Effector CD8-positive, alpha-beta T cell (primary cell): ENCODE measurements at regions not wholly inside any gene's neighbourhood (a gene's known extent, or its start where the extent isn't known, plus 50 kb on each side); places are given as distances from the start of the nearest gene placed in this dataset.
"Not testable (repeated sequence)": the region's sequence is repeated elsewhere in the genome, so short reads cannot be mapped to it uniquely, and the experiment has no call there.

Experiments
- DNase-seq: peaks from one replicate; lab custom pipeline; 2025; lab: John Stamatoyannopoulos, UW

DNA sequence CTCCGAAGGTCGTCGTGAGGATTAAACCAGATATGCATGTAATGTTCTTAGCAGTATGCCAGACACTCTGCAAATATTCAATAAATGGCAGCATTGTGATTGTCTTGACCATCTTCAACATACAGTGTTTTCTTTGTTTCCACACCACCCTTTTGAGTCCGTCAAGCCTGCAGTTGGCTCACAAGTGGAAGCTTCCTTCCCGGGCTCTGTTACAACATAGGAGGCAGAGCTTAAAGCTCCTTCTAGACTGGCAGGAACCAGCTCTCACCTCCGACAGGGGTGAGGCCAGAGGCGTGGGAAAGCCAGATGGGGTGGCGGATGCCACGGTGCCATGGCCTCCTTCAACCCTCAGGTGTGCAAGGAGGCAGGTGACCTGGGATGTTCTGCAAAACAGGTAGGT is 138.3 kb downstream of the FOXL1 start:
- no peak for DNase-seq

DNA sequence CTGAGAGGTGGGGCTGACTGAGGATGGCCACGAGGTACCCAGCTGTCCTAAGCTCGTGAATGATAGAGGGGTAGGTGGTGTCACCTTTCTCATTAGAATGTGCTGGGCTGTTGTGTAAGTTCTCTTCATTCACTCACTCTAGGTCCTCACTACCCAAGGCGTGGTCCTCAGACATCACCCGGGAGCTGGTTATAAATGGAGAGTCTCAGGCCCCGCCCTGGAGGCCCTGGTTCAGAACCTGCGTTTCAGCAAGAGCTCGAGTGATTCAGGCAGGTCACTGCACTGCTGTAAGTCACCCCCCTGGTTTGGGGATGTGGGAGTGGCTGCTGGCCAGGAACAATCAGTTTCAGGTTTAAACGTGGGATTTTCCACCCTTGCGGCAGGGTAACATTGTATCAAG is 139.8 kb downstream of the FOXL1 start:
- no peak for DNase-seq

DNA sequence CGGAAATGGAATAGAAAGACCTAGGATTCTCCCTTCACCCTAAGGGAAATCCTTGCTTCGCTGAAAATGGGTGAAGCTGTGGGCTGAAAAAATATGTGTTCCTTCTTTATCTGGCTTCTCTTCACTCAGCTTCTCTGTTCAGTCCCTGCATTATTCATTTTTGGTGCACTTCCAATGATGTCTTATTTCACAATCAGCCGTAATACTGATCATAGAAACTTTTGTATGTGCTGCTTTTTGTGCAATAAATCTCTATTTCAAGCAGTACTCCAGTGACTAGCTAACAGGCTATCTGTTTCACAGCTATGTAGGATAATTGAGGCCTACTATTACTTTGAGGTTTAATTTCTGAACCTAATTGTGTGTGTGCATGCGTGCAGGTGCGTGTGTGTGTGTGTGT is 144.6 kb downstream of the FOXL1 start:
- DNase-seq: no peak

DNA sequence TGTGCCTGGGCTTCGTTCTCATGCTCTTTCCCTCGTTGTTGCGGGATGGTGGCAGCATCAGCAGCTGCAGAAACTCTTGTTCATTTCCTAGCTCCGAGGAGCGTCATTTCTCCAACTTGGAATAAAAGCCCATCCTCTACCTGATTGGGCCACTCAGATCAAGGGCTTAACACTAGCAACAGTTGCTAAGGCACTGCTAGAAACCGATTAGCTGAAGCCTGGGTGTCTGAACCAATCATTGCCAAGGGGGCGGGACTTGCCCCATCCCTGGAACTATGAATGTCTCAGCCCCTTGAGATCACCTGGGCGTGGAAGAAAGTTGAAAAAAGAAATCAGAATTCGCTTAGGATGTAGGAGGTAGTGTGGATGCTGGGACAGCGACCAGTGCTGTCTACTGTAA is 145.3 kb downstream of the FOXL1 start:
- no peak for DNase-seq

DNA sequence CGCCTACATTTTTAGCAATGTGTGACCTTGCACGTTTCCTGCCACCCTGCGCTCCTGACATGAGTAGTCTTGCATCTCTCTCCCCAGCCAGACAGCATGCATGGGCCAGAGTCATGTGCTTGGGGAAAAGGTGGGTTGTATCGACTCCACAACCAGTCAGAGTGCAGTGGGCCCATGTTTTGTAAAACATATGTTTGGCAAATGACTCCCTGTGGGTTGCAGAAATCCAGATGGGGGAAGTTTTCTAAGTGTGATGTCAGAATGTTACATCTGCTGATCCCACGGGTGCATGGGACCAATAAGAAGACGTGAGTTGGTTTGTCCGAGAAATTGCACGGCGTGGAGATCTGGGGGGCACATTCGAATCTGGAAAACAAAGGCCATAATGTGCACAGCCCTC is 147.1 kb downstream of the FOXL1 start:
- no peak for DNase-seq

DNA sequence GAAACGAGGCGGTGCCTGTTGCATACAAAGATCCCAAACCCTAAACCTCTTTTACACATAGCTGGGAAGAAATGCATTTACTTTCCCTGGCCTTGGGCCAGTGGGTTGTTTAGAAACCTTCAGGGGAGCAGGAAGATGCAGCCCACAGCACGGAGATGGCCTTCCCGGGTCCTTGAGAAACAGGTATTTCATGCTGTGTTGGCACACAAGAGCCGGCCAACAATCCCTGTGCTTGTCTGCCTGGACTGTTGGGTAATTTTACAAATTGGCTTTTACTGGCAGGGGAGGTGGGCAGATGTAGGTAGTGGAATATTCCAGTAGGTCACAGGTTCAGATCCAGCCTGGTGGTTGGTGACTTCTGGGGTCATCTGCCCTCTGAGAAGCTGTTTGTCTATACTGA is 148.0 kb downstream of the FOXL1 start:
- DNase-seq: no peak

DNA sequence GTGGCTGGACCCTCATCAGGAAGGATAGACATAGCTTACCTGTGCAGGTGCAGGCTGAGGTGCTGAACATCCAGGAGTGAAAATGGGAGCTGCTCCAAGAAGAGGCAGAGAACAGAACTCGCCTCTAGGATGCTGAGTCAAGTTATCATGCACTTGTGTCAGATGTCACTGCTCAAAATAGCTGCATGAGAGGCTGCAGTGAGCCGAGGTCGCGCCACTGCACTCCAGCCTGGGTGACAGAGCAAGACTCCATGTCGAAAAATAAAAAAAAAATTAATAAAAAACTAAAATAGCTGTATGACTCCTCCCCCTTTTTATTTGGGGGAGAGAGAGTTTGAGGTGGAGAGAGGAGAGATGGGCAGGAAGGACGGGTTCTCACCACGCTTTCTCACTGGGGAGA is 148.8 kb downstream of the FOXL1 start:
- no peak for DNase-seq

DNA sequence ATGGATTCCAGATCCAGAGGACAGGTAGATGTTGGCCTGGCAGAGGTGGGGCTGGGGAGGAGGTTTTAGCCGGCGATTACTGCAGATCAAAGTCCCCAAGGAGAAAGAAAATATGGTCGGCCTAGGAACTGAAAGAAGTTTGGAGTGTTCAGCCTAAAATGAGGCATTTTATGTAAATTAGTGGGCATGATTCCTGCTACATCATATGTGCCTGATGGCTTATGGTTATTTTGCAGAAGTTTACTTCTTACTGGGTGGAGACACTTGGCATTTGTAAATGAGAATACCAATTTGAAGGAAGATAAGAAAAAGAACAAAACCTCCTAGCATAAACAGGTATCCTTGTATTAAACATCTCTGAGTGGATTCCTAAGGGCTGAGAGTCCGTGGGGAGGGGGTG is 149.3 kb downstream of the FOXL1 start:
- DNase-seq: no peak

DNA sequence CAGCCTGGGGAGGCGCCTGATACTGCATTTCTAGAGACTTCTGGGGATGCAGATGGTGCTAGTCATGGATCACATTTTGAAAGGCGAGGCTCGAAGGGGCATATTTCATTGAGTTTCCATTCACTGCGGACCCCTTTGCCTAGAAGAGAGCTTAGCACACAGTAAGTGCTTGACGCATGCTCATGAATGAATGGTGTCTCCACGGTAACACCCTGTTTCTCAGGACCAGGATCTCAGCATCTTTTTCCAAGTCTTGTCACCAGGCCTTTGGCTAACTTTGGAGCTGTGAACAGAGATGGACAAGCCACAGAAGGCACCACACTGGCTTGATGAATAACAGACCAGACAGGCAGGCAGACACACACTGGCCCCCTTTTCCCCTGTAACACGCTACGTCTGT is 151.3 kb downstream of the FOXL1 start:
- DNase-seq: no peak

DNA sequence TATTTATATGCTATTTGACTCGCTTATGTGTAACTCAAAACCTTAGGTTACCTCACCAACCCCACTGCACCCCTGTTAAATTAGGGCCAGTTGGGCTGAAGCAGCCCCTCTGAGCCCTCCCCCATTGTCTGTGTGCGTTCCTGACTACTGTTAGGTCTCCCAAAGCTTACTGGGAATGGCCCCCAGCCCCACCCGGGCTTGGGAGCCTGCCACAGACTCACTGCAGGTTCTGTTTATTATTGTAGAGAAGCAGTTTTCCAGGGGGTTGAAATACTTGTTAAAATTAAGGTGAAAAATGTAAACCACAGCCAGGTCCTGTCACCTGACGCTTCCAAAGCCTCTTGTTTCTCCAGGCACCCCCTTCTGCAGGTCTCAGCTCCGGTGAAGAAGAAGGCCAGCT is 151.7 kb downstream of the FOXL1 start:
- no peak for DNase-seq

DNA sequence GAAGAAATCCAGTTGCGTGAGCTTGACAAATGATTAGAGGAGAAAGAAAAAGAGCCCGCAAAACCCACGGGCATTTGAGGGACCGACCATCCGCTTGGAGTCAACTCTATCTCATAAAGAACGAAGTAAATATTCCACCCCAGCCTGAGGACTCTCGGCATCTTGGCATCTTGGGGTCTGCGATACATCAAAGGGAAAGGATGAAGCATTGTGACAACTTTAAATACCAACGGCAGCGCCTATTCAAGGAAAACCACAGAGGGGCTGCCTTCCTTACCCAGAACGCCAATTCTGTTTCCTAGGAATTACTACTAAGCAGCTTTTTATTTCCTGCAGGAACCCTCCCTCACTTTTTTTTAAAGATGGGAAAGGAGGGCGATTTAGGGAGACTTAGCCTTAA is 152.2 kb downstream of the FOXL1 start:
- no peak for DNase-seq

DNA sequence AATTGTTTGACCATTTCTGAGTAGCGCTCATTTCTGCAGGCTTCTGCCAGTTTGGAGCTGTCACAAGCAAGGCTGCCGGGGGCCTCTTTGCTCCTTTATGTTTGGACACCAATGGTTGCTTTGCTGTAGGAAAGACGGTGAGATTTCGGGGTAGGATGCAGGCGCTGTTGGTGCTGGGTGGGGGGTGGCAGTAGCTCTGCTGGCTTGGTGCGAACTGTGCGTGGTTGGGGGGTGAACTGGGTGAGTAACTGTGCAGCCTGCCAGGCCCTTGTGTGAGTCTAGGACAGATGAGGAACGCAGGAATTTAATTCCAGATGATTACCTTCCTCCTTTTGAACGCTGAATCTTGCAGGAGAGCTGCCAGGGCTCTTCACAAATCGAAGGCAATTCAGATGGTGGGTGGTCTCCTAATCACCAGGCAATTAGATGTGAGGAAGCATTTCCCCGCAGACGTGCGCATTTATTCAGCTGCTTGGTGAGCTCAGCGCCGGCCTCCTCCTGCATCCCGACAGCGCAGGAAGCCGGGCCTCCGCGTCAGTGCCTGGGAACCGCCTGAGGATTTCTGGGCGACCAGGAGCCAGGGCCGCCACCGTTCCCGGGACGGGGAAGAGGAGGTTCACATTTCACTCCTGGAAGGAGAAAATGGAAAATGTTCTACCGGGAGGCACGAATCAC is 154.4 kb downstream of the FOXL1 start:
- no peak for DNase-seq

DNA sequence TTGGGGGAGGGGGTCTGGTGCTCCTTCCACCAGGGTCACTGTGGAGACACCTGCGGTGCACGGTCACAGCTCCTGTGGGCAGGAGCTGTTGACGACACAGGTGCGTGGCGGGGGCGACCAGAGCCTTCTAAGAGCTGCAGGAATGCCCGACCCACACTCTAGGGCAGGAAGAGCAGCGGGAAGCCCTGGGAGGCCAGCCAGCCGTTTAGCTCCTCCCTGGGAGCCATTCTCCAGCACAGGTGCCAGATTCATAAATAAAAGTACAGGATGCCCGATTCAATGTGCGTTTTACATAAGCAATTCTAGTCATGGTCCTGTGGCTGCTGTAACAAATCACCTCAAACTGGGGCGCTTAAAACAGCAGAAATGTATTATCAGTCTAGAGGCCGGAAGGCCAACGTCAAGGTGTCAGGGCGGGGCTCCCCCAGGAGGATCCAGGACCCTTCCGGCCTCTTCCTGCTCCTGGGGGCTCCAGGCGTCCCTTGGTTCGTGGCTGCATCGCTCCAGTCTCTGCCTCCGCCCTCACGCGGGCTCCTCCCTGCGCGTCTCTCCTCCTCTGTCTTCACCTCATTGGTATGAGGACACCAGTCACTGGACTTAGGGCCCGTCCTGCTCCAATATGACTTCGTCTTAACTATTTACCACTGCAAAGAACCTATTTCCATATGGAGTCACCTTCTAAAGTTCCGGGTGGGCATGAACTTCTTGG is 155.4 kb downstream of the FOXL1 start:
- DNase-seq: no peak

DNA sequence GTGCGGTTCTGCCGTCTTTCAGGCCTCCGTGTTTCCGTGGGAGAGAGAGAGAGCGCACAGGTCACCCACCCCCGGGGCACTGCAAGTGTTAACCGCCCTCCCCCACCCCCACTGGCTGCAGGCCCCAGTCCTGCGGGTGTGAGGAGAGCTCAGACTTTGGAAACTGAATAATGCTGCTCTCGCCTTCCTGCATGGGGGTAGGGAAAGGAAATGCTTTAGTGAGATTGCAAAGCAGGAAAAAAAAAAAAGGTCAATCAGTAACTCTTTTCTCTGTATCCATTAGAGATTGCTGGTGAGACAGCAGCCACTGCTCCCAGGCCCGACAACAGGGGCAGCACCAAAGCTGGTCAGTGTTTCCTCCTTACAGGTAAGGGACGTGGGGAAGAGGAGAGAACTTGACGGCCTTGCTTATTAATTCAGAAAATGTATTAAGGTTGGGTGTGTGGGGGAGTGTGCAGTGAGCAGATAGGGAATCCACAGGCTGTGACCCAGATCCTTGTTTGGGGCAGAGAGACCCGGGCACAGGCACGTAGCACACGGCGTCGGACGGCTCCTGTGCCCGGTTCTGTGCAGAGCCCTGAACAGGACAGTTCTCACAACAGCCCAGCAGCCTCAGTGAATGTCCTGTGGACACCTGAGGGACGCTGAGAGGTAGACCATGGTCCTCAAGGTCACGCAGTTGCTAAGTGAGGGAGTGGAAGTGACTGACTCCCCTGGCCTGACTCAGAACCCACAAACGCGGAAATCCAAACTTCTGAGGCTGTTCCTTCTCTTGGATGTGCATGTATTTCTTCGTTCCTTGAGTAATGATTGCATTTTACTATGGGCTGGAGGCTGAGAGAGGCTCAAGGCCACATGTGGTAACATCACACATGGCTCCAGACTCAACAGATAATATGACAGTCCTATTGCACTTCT is 156.5 kb downstream of the FOXL1 start:
- no peak for DNase-seq

DNA sequence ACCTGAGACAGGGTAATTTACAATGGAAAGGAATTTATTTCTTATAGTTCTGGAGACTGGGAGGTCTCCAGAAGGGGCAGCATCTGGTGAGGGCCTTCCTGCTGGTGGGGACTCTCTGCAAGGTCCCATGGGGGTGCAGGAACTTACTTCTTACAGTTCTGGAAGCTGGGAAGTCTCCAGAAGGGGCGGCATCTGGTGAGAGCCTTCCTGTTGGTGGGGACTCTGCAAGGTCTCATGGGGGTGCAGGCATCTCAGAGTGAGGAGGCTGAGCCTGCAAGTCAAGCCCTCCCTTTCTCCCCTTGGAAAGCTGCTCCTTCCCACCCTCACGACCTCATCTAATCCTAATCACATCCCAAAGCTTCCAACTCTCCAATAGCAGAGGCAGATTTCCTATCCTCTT is 157.4 kb downstream of the FOXL1 start:
- no peak for DNase-seq

DNA sequence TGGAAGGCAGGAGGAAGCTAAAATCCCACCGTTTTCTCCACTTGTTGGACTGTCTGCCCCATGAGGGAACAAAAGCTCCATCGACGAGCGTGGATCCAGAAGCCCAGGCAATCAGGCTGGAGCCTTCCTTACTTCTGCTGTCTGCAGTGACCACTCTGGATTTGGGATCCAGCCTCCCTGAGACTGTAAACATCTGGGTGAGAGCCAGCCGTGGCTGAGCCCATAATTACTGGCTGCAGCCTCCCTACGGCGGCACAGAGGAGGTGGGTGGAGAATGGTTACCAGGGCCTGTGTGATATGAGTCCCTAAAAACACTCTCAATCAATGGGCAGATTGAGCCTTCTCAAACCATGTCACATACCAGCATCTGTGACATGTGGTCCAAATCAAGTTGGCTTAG is 158.2 kb downstream of the FOXL1 start:
- DNase-seq: no peak

DNA sequence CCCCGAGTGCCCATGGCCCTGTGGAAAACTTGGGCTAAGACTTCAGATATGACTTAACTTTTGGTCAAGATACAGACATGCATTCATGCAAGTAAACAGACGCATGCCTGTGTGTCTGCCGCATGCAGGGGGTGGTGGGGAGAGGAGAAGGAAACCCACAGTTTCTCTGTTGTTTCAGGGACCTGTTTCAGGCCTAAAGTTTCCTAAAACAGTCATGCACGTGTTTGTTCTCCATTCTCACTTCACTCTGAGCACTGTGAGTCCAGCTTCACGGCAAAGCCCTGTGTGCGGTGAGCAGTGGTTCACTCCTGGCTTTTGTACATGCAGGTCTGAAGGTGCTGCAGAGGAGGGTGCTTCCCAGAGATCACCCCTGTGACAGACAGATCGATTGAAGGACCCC is 158.7 kb downstream of the FOXL1 start:
- DNase-seq: no peak

DNA sequence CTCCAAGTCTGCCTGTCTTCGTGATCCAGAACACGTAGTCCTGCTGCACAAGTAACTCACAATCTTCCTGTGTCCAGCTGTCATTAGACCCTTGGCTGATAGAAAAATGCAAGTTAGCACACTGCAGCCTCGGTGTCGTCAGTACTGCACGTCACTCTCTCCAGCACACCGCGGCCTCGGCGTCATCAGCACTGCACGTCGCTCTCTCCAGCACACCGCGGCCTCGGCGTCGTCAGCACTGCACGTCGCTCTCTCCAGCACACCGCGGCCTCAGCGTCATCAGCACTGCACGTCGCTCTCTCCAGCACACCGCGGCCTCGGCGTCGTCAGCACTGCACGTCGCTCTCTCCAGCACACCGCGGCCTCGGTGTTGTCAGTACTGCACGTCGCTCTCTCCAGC is 160.0 kb downstream of the FOXL1 start:
- DNase-seq: not testable (repeated sequence)

DNA sequence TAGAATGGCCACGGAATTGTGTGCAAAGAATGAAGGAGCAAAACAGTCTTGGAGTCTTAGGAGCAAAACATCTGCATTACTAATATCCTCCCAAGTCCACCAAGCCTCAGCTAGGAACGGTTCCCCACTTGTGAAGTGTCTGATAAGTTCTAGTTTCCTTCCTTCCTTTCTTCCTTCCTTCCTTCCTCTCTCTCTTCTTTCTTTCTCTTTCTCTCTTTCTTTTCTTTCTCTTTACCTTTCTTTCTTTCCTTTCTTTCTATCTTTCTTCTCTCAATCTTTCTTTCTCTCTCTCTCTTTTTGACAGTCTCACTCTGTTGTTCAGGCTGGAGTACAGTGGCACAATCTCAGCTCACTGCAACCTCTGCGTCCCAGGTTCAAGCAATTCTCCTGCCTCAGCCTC is 160.8 kb downstream of the FOXL1 start:
- no peak for DNase-seq

DNA sequence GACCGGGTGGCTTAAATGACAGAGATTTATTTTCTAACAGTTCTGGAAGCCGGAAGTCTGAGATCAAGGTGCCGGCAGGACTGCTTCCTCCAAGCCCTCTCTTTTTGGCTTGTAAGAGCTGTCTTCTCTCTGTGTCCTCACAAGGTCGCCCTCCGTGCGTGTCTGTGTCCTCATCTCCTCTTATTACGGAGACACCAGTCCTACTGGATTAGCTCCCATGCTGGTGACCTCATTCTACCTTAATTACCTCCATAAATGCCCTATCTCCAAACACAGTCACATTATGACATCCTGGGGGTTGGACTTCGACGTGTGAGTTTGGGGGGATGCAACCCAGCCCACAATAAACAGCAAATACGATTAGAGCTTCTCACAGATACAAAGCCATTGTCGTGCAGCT is 161.5 kb downstream of the FOXL1 start:
- DNase-seq: no peak

DNA sequence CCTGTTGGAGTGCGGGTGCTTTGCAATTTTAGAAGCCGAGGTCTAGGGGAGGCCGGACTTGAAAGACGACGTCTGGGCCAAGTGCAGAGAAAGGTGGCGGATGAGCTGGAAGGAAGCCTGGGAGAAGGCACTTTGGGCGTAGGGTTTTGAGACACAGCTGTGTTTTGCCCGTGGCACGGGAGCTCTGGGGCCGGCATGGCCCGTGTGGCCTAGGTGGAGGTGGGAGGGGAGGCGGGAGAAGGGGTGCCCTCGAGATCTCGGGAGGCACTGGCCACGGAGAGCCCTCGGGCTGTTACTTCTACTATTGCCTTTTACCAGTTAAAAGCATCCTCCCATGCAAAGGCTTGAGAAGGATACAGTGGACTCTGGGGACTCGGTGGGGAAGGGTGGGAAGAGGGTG is 161.9 kb downstream of the FOXL1 start:
- DNase-seq: no peak

DNA sequence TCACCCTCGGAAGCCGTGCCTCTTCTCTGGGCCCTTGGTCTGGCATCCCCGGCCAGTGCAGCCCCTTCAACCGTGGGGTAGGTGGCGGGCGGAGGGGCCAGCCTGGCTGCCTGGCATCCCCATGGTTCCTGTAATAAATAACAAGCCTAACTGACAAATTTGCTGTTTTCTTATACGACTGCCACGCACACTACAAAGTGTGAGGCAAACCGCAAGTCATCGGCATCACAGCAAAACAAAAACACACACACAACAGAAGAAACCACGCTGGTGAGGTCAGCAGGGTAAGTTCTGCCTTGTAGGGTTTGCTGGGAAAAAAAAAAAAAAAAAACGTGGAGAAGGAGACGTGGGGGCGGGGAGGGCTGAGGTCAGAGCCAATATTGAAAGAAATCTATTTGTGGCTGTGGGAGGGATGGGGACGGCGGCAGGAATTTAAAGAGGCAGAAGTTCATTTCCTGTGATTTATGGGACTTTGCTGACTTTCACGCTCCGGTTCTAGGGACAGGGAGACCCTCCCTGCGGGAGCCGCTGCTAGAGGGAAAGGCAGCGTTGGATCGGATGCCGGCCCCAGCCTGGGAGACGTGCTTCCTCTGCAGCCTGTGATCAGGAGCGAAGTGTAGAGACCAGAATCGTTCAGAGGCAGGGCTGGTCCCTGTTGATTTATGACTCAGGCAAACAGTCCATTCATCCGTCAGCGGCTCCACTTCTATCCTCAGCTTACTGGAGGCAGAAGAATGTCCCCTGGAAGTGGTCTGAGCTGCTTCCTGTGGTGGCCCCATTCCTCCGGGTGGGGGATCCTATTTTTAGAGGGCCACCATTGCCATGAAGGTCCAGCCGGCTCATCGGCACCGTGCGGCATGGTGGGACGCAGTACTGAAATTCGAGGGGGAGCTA is 162.8 kb downstream of the FOXL1 start:
- DNase-seq: no peak
